Muscle of leg (tissue), 3 donors: ENCODE measurements at regions not wholly inside any gene's neighbourhood (a gene's known extent, or its start where the extent isn't known, plus 50 kb on each side); places are given as distances from the start of the nearest gene placed in this dataset.
A peak's percentile ranks its signal among the peaks of the same experiment; 100 is the strongest.

Source experiments
- DNase-seq: peaks from one replicate; pipeline ENCODE4 v3.0.0; 2013
- H3K27ac ChIP-seq: one replicate; pipeline ENCODE4 v1.5.1; 2013; ENCODE audit warnings: mild to moderate bottlenecking, low read length, control low read depth
- H3K27me3 ChIP-seq: one replicate; pipeline ENCODE4 v1.6.1; 2013; ENCODE audit warnings: low read length; ENCODE audit not compliant: control insufficient read depth, insufficient read depth
- H3K36me3 ChIP-seq: one replicate; pipeline ENCODE4 v1.6.1; 2013; ENCODE audit warnings: low read length; ENCODE audit not compliant: control insufficient read depth, insufficient read depth
- H3K4me1 ChIP-seq: one replicate; pipeline ENCODE4 v1.6.1; 2013; ENCODE audit warnings: low read length; ENCODE audit not compliant: control insufficient read depth, insufficient read depth
- H3K4me3 ChIP-seq: one replicate; pipeline ENCODE4 v1.5.1; 2013; ENCODE audit warnings: low read length, control low read depth
- H3K9me3 ChIP-seq: replicated peaks from 2 replicates; pipeline ENCODE4 v1.6.1; 2013; ENCODE audit warnings: low read depth, low read length; ENCODE audit not compliant: control insufficient read depth
- WGBS: methylation state at CpG from one replicate; pipeline ENCODE4 v1.1.5; 2013; ENCODE audit warnings: missing lambda C conversion rate; ENCODE audit not compliant: insufficient coverage; 5-methylcytosine and 5-hydroxymethylcytosine counted together

DNA sequence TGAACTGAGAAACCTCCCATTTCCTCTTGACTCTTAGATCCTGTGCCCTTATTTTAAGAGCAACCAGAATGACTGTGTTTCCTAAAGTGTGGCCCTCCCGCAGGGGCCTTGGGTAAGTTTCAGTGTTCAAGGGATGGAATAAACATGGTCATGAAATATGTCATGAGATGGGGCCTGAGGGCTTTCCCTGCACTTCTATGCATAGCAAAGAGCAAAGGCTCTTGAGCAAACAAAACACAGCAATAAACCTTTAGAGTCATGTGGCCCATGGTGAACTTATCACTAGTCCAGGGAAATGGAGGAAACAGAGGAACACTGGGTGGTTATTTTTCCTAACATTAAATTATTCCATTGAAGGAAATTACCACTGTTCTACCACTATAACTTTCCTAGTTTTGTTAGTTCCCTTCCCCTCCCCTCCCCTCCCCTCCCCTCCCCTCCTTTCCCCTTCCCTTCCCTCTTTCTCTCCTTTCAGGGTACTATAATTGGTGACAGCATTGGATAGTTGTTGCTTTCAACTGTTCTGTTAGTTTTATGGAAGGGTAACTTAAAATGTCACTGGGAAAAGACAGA is 72.4 kb downstream of the CTSL start:
- Histone ChIP-seq H3K27me3 (no peaks in the 10 kb centered on the region), H3K36me3 (no peaks in the 10 kb centered on the region), H3K27ac (no peak overlapping the region), H3K4me3 (no peak overlapping the region), H3K9me3 (no peaks in the 10 kb centered on the region), H3K4me1 (no peaks in the 10 kb centered on the region)
- no peak for DNase-seq
- 57% methylated on average over 1 of the region's 1 CpG for WGBS

DNA sequence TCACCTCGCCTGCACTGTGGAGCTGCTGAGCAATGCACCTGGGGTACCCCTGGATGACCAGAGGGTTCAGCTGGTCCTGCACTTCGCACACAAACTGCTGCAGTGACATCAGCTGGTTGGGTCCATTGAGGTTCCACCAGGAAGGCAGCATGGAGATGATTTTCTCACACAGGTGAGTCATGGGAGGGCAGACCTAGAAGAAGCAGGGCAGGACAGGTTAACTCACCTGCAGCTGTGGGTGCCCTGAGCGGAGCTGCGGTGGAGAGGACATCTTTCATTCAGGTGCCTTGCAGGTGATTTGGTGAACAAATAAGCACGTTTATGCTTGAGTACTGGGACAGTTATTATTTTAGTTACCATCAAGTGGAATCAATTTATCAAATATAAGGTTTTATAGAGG is 73.6 kb downstream of the CTSL start:
- Histone ChIP-seq H3K27me3 (no peaks in the 10 kb centered on the region), H3K4me3 (no peak overlapping the region), H3K9me3 (no peaks in the 10 kb centered on the region), H3K4me1 (no peaks in the 10 kb centered on the region), H3K27ac (no peak overlapping the region), H3K36me3 (no peaks in the 10 kb centered on the region)
- 83% methylated on average over 4 of the region's 5 CpGs for WGBS
- no peak for DNase-seq

DNA sequence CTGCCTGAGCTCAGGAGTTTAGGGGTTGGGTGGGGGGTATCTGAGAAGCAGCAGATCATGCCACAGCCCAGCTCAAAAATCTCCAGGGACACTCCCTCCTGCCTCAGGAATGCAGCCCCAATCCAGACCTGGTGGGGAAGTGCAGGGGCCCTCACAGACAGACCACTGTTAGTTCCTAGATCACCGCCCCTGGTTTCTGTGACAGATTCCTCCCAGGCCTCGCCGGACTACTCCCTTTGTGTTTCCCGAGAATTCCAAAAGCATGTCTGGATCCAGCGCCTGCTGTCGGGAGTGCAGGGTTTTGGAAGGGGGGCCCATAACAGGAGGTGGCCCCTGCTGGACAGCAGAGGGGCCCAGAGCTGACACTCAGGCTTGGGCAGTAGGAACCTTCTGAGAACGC is 74.5 kb downstream of the CTSL start:
- Histone ChIP-seq H3K36me3 (no peaks in the 10 kb centered on the region), H3K4me3 (no peak overlapping the region), H3K9me3 (no peaks in the 10 kb centered on the region), H3K27me3 (no peaks in the 10 kb centered on the region), H3K4me1 (no peaks in the 10 kb centered on the region), H3K27ac (no peak overlapping the region)
- 50% methylated on average over 1 of the region's 7 CpGs for WGBS
- DNase-seq: no peak

DNA sequence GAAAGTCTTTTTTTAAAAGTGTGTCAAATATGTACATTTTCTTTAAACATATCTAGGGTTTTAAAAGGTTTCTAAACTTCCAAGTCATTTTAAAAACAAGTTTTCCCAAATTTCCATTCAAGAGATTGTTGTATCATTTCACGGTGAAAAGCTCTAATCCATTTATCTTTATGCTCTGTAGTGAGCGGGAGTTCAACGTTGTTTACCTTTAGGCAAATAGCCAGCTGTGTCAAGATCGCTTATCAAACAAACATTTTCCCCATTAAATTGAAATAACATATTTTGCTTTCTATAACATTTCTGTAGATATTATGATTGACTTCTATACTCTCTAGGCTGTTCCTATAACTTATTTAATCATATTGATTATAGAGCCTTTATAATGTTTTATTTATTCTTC is 75.1 kb downstream of the CTSL start:
- no peak for DNase-seq
- WGBS: no CpG with 5 or more reads among the region's 4 CpGs
- H3K36me3 ChIP-seq: no peaks in the 10 kb centered on the region

GRCh38 chr9:87803166-87803565 is 77.2 kb downstream of the CTSL start:
- no peaks in the 10 kb centered on the region for H3K4me1 ChIP-seq
- no peak for DNase-seq
- H3K27me3 ChIP-seq: no peaks in the 10 kb centered on the region
- WGBS: 94% methylated on average over 14 of the region's 15 CpGs
- H3K27ac ChIP-seq: no peak overlapping the region
- no peaks in the 10 kb centered on the region for H3K9me3 ChIP-seq
- no peak overlapping the region for H3K4me3 ChIP-seq
- no peaks in the 10 kb centered on the region for H3K36me3 ChIP-seq

More for the DNA sequence above, 75.1 kb downstream of the CTSL start:
- Histone ChIP-seq H3K27ac (no peak overlapping the region), H3K27me3 (no peaks in the 10 kb centered on the region), H3K4me1 (no peaks in the 10 kb centered on the region), H3K4me3 (no peak overlapping the region), H3K9me3 (no peaks in the 10 kb centered on the region)

DNA sequence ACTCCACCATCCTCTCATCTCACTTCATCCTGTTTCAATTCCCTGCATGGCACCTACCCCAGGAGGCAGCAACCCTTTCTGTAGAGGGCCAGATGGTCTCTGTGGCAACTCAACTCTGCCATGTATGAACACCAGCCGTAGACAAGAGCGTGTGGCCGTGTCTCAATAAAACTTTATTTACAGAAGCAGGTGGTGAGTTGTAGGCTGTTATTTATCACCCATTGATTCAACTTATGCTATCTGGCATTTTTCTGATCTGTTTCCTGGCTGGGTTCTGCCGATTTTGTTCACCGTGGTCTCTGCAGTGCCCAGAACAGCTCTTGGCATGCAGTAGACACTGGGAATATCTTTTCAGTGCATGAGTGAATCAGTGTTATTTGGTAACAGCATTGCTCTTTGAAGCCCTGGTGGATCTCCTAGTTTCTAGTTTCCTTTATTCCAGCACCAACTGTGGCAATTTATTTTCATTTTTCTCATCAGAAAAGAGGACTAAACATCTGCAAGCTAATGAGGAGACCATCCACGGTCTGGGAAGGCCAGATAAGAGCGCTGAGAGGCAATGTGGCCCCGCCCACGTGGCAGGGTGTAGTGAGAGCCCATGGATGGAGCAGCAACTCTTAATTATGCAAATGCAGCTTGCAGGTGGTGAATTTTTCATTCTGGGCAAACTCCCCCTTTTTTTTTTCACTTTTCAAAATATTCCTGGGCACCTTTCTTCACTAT is 77.9 kb downstream of the CTSL start:
- Histone ChIP-seq H3K27me3 (no peaks in the 10 kb centered on the region), H3K4me3 (no peak overlapping the region), H3K27ac (no peak overlapping the region), H3K9me3 (peaks cover 2% of the 10 kb centered on the region), H3K4me1 (no peaks in the 10 kb centered on the region), H3K36me3 (no peaks in the 10 kb centered on the region)
- DNase-seq: no peak
- no CpG with 5 or more reads among the region's 9 CpGs for WGBS

DNA sequence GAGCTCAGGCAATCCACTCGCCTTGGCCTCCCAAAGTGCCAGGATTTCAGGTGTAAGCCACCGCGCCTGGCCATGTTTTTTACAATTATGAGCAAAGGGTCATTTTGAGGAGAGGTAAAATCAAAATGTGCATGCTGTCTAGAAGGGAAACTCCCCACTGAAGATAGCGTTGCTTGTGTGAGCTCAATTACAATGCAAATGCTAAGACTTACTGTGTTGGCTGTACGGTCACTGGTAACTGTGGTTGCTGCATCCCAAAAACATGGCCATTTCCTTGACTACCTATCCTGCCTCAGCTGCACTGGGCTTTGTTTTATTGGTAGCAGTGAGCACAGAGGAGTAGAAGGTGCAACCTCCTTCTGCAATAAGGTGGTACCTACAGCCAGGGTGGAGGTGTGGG is 77.4 kb upstream of the SPATA31E1 start:
- no peak for DNase-seq
- no peak overlapping the region for H3K27ac ChIP-seq
- no peak overlapping the region for H3K4me3 ChIP-seq
- H3K36me3 ChIP-seq: no peaks in the 10 kb centered on the region
- no peaks in the 10 kb centered on the region for H3K27me3 ChIP-seq
- H3K4me1 ChIP-seq: no peaks in the 10 kb centered on the region
- peaks cover 4% of the 10 kb centered on the region for H3K9me3 ChIP-seq
- 96% methylated on average over 3 of the region's 5 CpGs for WGBS

GRCh38 chr9:87810008-87810407 is 72.7 kb upstream of the SPATA31E1 start:
- Histone ChIP-seq H3K27ac (no peak overlapping the region), H3K36me3 (no peaks in the 10 kb centered on the region), H3K27me3 (peaks cover 3% of the 10 kb centered on the region), H3K9me3 (peaks cover 4% of the 10 kb centered on the region), H3K4me3 (no peak overlapping the region), H3K4me1 (no peaks in the 10 kb centered on the region)
- no peak for DNase-seq
- whole genome bisulfite sequencing: 80% methylated on average over 3 of the region's 5 CpGs

- Histone ChIP-seq H3K4me1 (no peaks in the 10 kb centered on the region), H3K27me3 (peaks cover 3% of the 10 kb centered on the region), H3K36me3 (no peaks in the 10 kb centered on the region), H3K27ac (no peak overlapping the region), H3K9me3 (peaks cover 4% of the 10 kb centered on the region), H3K4me3 (no peak overlapping the region)
- WGBS: no CpG with 5 or more reads among the region's 5 CpGs
- no peak for DNase-seq
Measured at GRCh38 chr9:87810679-87811178, 71.9 kb upstream of the SPATA31E1 start.

DNA sequence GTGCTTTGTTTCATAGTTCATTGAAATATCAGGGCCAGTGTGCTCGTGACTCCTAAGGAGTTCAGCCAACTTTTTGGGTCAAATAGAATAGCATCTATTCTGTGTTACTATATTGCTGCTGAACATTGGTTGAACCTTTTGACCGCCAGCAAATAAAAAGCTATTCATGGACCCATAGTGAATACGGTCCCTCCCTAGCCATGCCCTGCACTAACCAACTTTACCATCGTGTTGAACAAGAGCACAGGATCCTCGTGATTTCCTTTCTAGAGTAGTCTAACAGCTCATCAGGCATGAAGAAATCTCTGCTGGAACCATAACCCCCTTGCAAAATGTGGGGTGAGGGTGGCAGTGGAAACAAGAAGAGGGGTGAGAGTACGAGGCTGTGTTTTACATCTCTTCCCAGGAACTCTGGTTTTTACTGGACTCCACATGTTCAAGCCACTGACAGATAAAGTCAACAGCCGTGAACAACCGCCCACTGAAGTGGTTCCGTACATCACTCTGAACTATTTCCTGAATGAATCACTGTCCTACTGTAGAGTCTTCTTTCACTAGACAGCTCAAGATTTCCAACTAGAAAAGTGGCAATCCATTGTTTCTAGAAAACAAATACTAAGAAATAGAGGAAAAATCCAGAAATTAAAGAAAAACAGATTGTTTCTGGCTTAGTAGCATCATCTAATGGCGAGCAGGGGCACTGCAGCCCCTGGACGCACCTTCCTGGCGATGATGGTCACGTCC is 70.1 kb upstream of the SPATA31E1 start:
- no peak overlapping the region for H3K4me3 ChIP-seq
- H3K36me3 ChIP-seq: no peaks in the 10 kb centered on the region
- H3K4me1 ChIP-seq: no peaks in the 10 kb centered on the region
- WGBS: 31% methylated on average over 5 of the region's 13 CpGs
- H3K9me3 ChIP-seq: peaks cover 5% of the 10 kb centered on the region
- peaks cover 3% of the 10 kb centered on the region for H3K27me3 ChIP-seq
- DNase-seq: peak; percentile 18
- no peak overlapping the region for H3K27ac ChIP-seq
